SU-DHL-6 (cell line): ENCODE measurements at regions not wholly inside any gene's neighbourhood (a gene's known extent, or its start where the extent isn't known, plus 50 kb on each side); places are given as distances from the start of the nearest gene placed in this dataset.

Source experiments
- H2AFZ ChIP-seq: fragments of 200-600 bp; sonication (generic); 2 replicates; pipeline ENCODE4 v1.6.1; 2014; ENCODE audit warnings: low read depth, mild to moderate bottlenecking, moderate library complexity, mixed read lengths, antibody characterized with exemption, low read length; ENCODE audit not compliant: severe bottlenecking
- H3F3A ChIP-seq: fragments of 200-600 bp; shearing (Covaris generic); 2 replicates; pipeline ENCODE4 v1.6.0; 2016; ENCODE audit warnings: antibody characterized with exemption, mild to moderate bottlenecking; ENCODE audit not compliant: insufficient read depth
- H3K27ac ChIP-seq: fragments of 200-600 bp; sonication (generic); 2 replicates; pipeline ENCODE4 v1.5.1; 2016; ENCODE audit warnings: low read depth, mild to moderate bottlenecking, low read length, moderate library complexity, mixed read lengths
- H3K27me3 ChIP-seq: fragments of 200-600 bp; sonication (generic), shearing (Covaris generic); 2 replicates; pipeline ENCODE4 v1.6.0; 2014; ENCODE audit warnings: mild to moderate bottlenecking, low read length
- H3K36me3 ChIP-seq: fragments of 200-600 bp; sonication (generic); 2 replicates; pipeline ENCODE4 v1.6.1; 2014; ENCODE audit warnings: mild to moderate bottlenecking, low read length, mixed read lengths
- H3K4me2 ChIP-seq: fragments of 300-600, 200-600 bp; shearing (Covaris generic), sonication (generic); 2 replicates; pipeline ENCODE4 v1.6.0; 2014; ENCODE audit warnings: low read length, low read depth, mild to moderate bottlenecking; ENCODE audit not compliant: poor library complexity, severe bottlenecking
- H3K4me3 ChIP-seq: fragments of 200-600 bp; sonication (generic); 2 replicates; pipeline ENCODE4 v1.5.1; 2014; ENCODE audit warnings: antibody characterized with exemption, low read length, mild to moderate bottlenecking, mixed read lengths; ENCODE audit not compliant: insufficient read depth, poor library complexity, severe bottlenecking
- H3K79me2 ChIP-seq: fragments of 200-600 bp; sonication (generic); 2 replicates; pipeline ENCODE4 v1.6.1; 2014; ENCODE audit warnings: mild to moderate bottlenecking, low read length, moderate library complexity; ENCODE audit not compliant: insufficient read depth
- H3K9ac ChIP-seq: fragments of 200-600 bp; sonication (generic); 2 replicates; pipeline ENCODE4 v1.7.0; 2014; ENCODE audit warnings: mild to moderate bottlenecking, low read length
- H3K9me2 ChIP-seq: fragments of 200-600 bp; sonication (generic); replicated peaks from 2 replicates; pipeline ENCODE4 v1.6.1; 2014; ENCODE audit warnings: low read length; ENCODE audit not compliant: insufficient read depth
- H3K9me3 ChIP-seq: fragments of 200-600 bp; sonication (generic); 2 replicates; pipeline ENCODE4 v1.6.1; 2014; ENCODE audit warnings: low read length, mixed read lengths; ENCODE audit not compliant: insufficient read depth
- H4K20me1 ChIP-seq: fragments of 200-600 bp; sonication (generic); 2 replicates; pipeline ENCODE4 v1.6.1; 2014; ENCODE audit warnings: low read depth, mild to moderate bottlenecking, antibody characterized with exemption, low read length, moderate library complexity, mixed read lengths
- CTCF ChIP-seq: fragments of 200-600 bp; sonication (generic); IDR thresholded peaks from one replicate; pipeline ENCODE4 v1.5.1; 2017; ENCODE audit warnings: antibody characterized with exemption, mild to moderate bottlenecking, low read length, moderate library complexity; ENCODE audit not compliant: insufficient read depth, poor library complexity, severe bottlenecking
- EZH2phosphoT487 ChIP-seq: fragments of 200-600 bp; sonication (generic), shearing (Covaris generic); conservative IDR thresholded peaks from 2 replicates; pipeline ENCODE4 v1.6.1; 2018; ENCODE audit warnings: mild to moderate bottlenecking, antibody characterized with exemption, low read length, moderate library complexity, mixed read lengths

DNA sequence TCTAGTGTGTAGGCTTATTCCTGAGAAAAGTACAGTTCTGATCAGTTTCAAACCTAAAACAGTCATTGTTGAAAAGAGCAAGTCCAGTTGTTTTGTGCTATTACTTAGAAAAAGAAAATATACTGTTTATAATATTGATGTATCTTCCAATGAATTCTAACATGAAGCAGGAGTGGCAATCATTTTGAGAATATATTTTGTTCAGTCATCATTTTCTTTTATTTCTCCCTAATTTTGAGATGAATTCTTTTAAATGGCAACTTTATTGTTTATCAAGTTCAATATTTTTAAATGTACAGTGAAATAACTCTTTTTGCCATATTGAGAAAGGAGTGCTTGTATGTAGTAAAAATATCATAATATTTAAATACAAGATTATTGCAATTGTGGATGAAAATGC, 862.2 kb upstream of the MDGA2 start:
- H4K20me1 ChIP-seq = no peaks in the 10 kb centered on the region
- no peaks in the 10 kb centered on the region for H3F3A ChIP-seq
- no peaks in the 10 kb centered on the region for H3K9me2 ChIP-seq
- H3K36me3 ChIP-seq = no peaks in the 10 kb centered on the region
- no peaks in the 10 kb centered on the region for H3K9me3 ChIP-seq
- H3K27me3 ChIP-seq = no peaks in the 10 kb centered on the region
- H3K4me2 ChIP-seq = no peak overlapping the region
- H3K27ac ChIP-seq = no peak overlapping the region
- no peak overlapping the region for H3K4me3 ChIP-seq
- no peak overlapping the region for H3K9ac ChIP-seq
- no peak overlapping the region for H2AFZ ChIP-seq
- no peak for TF ChIP-seq EZH2phosphoT487
- TF ChIP-seq CTCF = no peak
- H3K79me2 ChIP-seq = no peaks in the 10 kb centered on the region

DNA sequence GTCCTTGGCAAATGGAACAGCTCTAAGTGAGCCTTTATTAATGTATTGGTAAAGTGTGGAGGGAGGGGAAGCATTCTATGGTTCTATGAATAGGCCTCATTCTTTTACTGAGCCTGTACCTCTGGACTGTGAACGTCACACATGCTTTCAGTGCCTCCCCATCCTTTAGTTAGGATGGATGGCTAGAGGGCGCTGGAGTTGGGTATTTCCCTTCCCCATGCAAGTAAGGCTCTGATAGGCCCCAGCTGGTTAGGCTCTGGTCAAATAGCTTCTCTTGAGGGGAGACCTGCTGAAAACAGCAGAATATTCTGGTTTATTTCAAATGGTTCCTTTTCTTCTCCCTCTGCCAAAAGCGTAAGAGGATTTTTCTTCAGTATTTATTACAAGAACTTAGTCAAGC, 860.9 kb upstream of the MDGA2 start:
- no peaks in the 10 kb centered on the region for H3F3A ChIP-seq
- TF ChIP-seq CTCF (peak; percentile 15), EZH2phosphoT487 (no peak)
- H2AFZ ChIP-seq = no peak overlapping the region
- no peak overlapping the region for H3K4me3 ChIP-seq
- no peaks in the 10 kb centered on the region for H3K9me2 ChIP-seq
- no peaks in the 10 kb centered on the region for H3K9me3 ChIP-seq
- H3K36me3 ChIP-seq = no peaks in the 10 kb centered on the region
- H3K27me3 ChIP-seq = no peaks in the 10 kb centered on the region
- no peaks in the 10 kb centered on the region for H3K79me2 ChIP-seq
- H3K9ac ChIP-seq = no peak overlapping the region
- H4K20me1 ChIP-seq = no peaks in the 10 kb centered on the region
- H3K27ac ChIP-seq = no peak overlapping the region
- H3K4me2 ChIP-seq = no peak overlapping the region

GRCh38 chr14:48527832-48528231, 852.4 kb upstream of the MDGA2 start:
- Histone ChIP-seq H3K27me3 (no peaks in the 10 kb centered on the region), H3K79me2 (no peaks in the 10 kb centered on the region), H3K9me2 (no peaks in the 10 kb centered on the region), H3K27ac (no peak overlapping the region), H3K9ac (no peak overlapping the region), H3K4me3 (no peak overlapping the region), H3K4me2 (no peak overlapping the region), H2AFZ (no peak overlapping the region), H4K20me1 (no peaks in the 10 kb centered on the region), H3K9me3 (no peaks in the 10 kb centered on the region), H3F3A (no peaks in the 10 kb centered on the region), H3K36me3 (no peaks in the 10 kb centered on the region)
- TF ChIP-seq EZH2phosphoT487 (no peak), CTCF (no peak)

GRCh38 chr14:48526307-48526706, 850.9 kb upstream of the MDGA2 start:
- H3K9ac ChIP-seq = no peak overlapping the region

More at GRCh38 chr14:48526307-48526706, 850.9 kb upstream of the MDGA2 start:
- H2AFZ ChIP-seq = no peak overlapping the region
- H3K36me3 ChIP-seq = no peaks in the 10 kb centered on the region
- TF ChIP-seq EZH2phosphoT487 = no peak
- TF ChIP-seq CTCF = no peak
- H3K27me3 ChIP-seq = no peaks in the 10 kb centered on the region
- no peak overlapping the region for H3K4me2 ChIP-seq
- no peaks in the 10 kb centered on the region for H3F3A ChIP-seq
- H3K4me3 ChIP-seq = no peak overlapping the region
- no peaks in the 10 kb centered on the region for H3K9me2 ChIP-seq
- H3K79me2 ChIP-seq = no peaks in the 10 kb centered on the region
- no peak overlapping the region for H3K27ac ChIP-seq
- H3K9me3 ChIP-seq = no peaks in the 10 kb centered on the region
- H4K20me1 ChIP-seq = no peaks in the 10 kb centered on the region
